B cell (primary cell): ENCODE measurements at regions not wholly inside any gene's neighbourhood (a gene's known extent, or its start where the extent isn't known, plus 50 kb on each side); places are given as distances from the start of the nearest gene placed in this dataset.

ENCODE experiments used
- ATAC-seq: fragments of 200-7000 bp; cut with Tn5 transposase; one replicate; pipeline ENCODE4 v1.10.0; 2021; ENCODE audit warnings: low read depth, mild to moderate bottlenecking, moderate number of reproducible peaks, moderate library complexity
- CTCF ChIA-PET: fragments of 350-600 bp; sonication (Branson Sonifier 250); formaldehyde crosslinking; loops from one replicate; lab custom pipeline; 2021; ENCODE audit warnings: antibody characterized with exemption, inconsistent platforms; lab: Charles Lee
- POLR2A ChIA-PET: fragments of 350-600 bp; sonication (Branson Sonifier 250); formaldehyde crosslinking; loops from one replicate; lab custom pipeline; 2021; ENCODE audit warnings: antibody characterized with exemption; lab: Charles Lee
- DNase-seq: peaks from one replicate; pipeline ENCODE4 v3.0.0; 2013
- H2AFZ ChIP-seq: 2 replicates; pipeline ENCODE4 v1.6.1; 2012; ENCODE audit warnings: mild to moderate bottlenecking, low read depth, low read length; ENCODE audit not compliant: insufficient read depth, poor library complexity, severe bottlenecking
- H3K27ac ChIP-seq, 2 donors: 1 replicate in 1 of 2; 2 replicates in 1 of 2; pipeline ENCODE4 v1.5.1; 2012 to 2013; ENCODE audit warnings: low read length in 2 of 2, mild to moderate bottlenecking in 2 of 2, moderate library complexity in 1 of 2
- H3K27me3 ChIP-seq, 4 experiments: fragments of 200-600 bp in 1 of 4; sonication (generic) in 1 of 4; replicated peaks in 1 of 4; 1 replicate in 2 of 4; 2 replicates in 2 of 4; pipeline versions ENCODE4 v1.6.1 to v1.7.0; 2013 to 2016; ENCODE audit warnings: low read length in 3 of 4, mild to moderate bottlenecking in 2 of 4, mixed read lengths in 1 of 4, moderate library complexity in 1 of 4; ENCODE audit not compliant: insufficient read depth in 4 of 4, control insufficient read depth in 3 of 4; ENCODE audit errors: control extremely low read depth in 1 of 4
- H3K36me3 ChIP-seq, 2 experiments: replicated peaks in 1 of 2; 1 replicate in 1 of 2; 2 replicates in 1 of 2; pipeline versions ENCODE4 v1.6.1 to v1.7.1; 2013; ENCODE audit warnings: low read length in 1 of 2; ENCODE audit not compliant: insufficient read depth in 2 of 2, control insufficient read depth in 1 of 2; ENCODE audit errors: control extremely low read depth in 1 of 2, extremely low read depth in 1 of 2
- H3K4me1 ChIP-seq, 2 donors: fragments of 200-600 bp in 1 of 2; sonication (generic) in 1 of 2; 1 replicate in 1 of 2; 2 replicates in 1 of 2; pipeline versions ENCODE4 v1.5.1 to v1.6.1; 2013 to 2017; ENCODE audit warnings: low read length in 2 of 2; ENCODE audit not compliant: control insufficient read depth in 2 of 2, insufficient read depth in 2 of 2
- H3K4me2 ChIP-seq: replicated peaks from 2 replicates; pipeline ENCODE3; 2012; ENCODE audit warnings: mild to moderate bottlenecking, low read depth, low read length; ENCODE audit not compliant: poor library complexity, severe bottlenecking
- H3K4me3 ChIP-seq, 5 experiments: fragments of 200-600 bp in 1 of 5; sonication (generic) in 1 of 5; 1 replicate in 3 of 5; 2 replicates in 2 of 5; pipeline versions ENCODE4 v1.5.1 to v1.7.0; 2011 to 2016; ENCODE audit warnings: low read length in 4 of 5, mild to moderate bottlenecking in 4 of 5, low read depth in 2 of 5, control low read depth in 1 of 5, moderate library complexity in 1 of 5; ENCODE audit not compliant: insufficient read depth in 1 of 5; ENCODE audit errors: control extremely low read depth in 1 of 5, extremely low read depth in 1 of 5
- H3K79me2 ChIP-seq: fragments of 200-600 bp; sonication (generic); one replicate; pipeline ENCODE4 v1.6.0; 2016; ENCODE audit warnings: low read length; ENCODE audit not compliant: control insufficient read depth, insufficient read depth
- H3K9ac ChIP-seq: fragments of 200-600 bp; sonication (generic); 2 replicates; pipeline ENCODE4 v1.6.1; 2017; ENCODE audit warnings: mild to moderate bottlenecking, low read length, moderate library complexity
- H3K9me3 ChIP-seq, 3 donors: one replicate each; pipeline versions ENCODE4 v1.6.1 to v1.7.1; 2013; ENCODE audit warnings: low read length in 2 of 3; ENCODE audit not compliant: control insufficient read depth in 2 of 3, insufficient read depth in 1 of 3; ENCODE audit errors: control extremely low read depth in 1 of 3
- H4K20me1 ChIP-seq: 2 replicates; pipeline ENCODE4 v1.6.0; 2012; ENCODE audit warnings: mild to moderate bottlenecking, low read length; ENCODE audit not compliant: insufficient read depth, control insufficient read depth, poor library complexity, severe bottlenecking
- H3K27ac Mint-ChIP-seq: one replicate; pipeline ENCODE4 v1.8.0; 2021; ENCODE audit warnings: mixed read lengths
- H3K27me3 Mint-ChIP-seq: one replicate; pipeline ENCODE4 v1.8.0; 2021; ENCODE audit warnings: mixed read lengths
- H3K4me1 Mint-ChIP-seq: one replicate; pipeline ENCODE4 v1.8.0; 2021; ENCODE audit warnings: mixed read lengths
- H3K4me3 Mint-ChIP-seq: one replicate; pipeline ENCODE4 v1.8.0; 2021; ENCODE audit warnings: mixed read lengths
- H3K9me3 Mint-ChIP-seq: one replicate; pipeline ENCODE4 v1.8.0; 2022; ENCODE audit warnings: mixed read lengths; ENCODE audit not compliant: insufficient read depth
- EZH2 ChIP-seq: IDR thresholded peaks from 2 replicates; pipeline ENCODE4 v1.6.1; 2012; ENCODE audit warnings: borderline replicate concordance, low read depth, mild to moderate bottlenecking, moderate library complexity, low read length; ENCODE audit not compliant: insufficient read depth, poor library complexity, severe bottlenecking
- WGBS: methylation state at CpG from one replicate; pipeline ENCODE4 v1.1.5; 2013; ENCODE audit warnings: missing lambda C conversion rate; ENCODE audit not compliant: insufficient coverage; 5-methylcytosine and 5-hydroxymethylcytosine counted together
- intact Hi-C: fragments of 100-400 bp; cut with micrococcal nuclease; formaldehyde crosslinking; loops from one replicate; pipeline ENCODE4 v1.10.0; 2022
- TF ChIP-seq, protein P1 (sequence below): fragments of 200-600 bp; IDR thresholded peaks from one replicate; pipeline ENCODE4 v1.8.0; 2022; ENCODE audit warnings: antibody characterized with exemption, mild to moderate bottlenecking

DNA sequence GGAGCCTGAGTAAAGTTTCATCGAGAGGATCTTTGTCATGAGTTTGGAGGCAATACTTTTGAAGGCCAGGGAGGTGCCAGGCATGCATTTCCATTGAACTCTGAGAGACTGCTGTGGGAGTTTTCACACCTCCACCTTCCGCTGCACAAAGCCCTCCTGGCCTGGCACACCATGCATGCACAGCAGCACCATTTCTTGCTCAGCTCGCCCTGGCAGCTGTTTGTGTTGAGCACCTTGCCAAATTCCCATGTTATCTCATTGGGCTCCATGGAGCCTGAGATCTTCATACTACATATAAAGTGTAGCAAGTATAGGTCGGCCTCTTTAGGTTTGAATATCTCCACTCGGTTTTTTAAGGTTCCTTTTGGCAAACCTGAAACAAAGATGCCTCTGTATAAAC, 125.7 kb upstream of the CLINT1 start:
- Histone ChIP-seq H3K4me2 (no peak overlapping the region), H3K9ac (no peak overlapping the region), H3K36me3 (no peaks in the 10 kb centered on the region), H3K27me3 (no peaks in the 10 kb centered on the region), H3K4me3 (no peak overlapping the region), H3K4me1 (no peaks in the 10 kb centered on the region), H2AFZ (no peak overlapping the region), H4K20me1 (no peaks in the 10 kb centered on the region), H3K27ac (no peak overlapping the region), H3K9me3 (no peaks in the 10 kb centered on the region), H3K79me2 (no peaks in the 10 kb centered on the region)
- TF ChIP-seq, protein P1, sequence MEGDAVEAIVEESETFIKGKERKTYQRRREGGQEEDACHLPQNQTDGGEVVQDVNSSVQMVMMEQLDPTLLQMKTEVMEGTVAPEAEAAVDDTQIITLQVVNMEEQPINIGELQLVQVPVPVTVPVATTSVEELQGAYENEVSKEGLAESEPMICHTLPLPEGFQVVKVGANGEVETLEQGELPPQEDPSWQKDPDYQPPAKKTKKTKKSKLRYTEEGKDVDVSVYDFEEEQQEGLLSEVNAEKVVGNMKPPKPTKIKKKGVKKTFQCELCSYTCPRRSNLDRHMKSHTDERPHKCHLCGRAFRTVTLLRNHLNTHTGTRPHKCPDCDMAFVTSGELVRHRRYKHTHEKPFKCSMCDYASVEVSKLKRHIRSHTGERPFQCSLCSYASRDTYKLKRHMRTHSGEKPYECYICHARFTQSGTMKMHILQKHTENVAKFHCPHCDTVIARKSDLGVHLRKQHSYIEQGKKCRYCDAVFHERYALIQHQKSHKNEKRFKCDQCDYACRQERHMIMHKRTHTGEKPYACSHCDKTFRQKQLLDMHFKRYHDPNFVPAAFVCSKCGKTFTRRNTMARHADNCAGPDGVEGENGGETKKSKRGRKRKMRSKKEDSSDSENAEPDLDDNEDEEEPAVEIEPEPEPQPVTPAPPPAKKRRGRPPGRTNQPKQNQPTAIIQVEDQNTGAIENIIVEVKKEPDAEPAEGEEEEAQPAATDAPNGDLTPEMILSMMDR, result no peak
- TF ChIP-seq EZH2, result no peak
- POLR2A ChIA-PET, result no interaction called here
- H3K4me3 Mint-ChIP-seq, result no peak overlapping the region
- H3K27ac Mint-ChIP-seq, result no peak overlapping the region
- no peaks in the 10 kb centered on the region for H3K4me1 Mint-ChIP-seq
- DNase-seq (no peak), ATAC-seq (no peak)
- CTCF ChIA-PET, result no interaction called here
- 100% methylated on average over 3 of the region's 5 CpGs for WGBS
- H3K27me3 Mint-ChIP-seq, result peaks cover 4% of the 10 kb centered on the region
- intact Hi-C loops, result no loop called here
- H3K9me3 Mint-ChIP-seq, result no peaks in the 10 kb centered on the region

DNA sequence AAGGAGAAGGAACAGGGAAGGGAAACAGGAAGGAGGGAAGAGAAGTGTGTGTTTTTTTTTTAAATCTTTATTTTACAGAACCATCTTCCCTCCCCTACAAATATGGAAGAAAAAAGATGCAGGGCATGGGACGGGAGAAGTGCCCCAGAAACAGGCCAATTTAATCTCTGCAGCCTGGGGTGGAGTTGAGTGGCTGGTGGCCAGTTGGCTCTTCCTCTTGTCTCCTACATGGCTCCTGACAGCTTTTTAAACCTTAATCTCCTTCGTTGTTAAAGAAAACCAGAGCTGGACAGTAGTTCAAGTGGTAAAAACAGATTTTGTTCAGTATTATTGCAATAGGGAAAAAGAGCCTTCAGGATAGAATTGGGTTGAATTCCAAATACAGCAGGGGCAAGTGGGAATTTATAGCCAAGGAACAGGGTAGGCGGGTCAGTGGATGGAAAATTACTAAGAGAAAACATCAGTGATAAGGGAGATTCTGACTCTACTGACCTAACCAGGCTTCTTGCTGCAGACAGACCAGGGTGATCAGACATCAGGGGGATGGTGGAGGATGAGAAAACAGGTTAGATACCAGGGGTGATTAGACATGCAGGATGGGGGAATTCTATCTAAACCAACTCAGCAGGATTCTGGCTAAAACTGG, 125.1 kb upstream of the CLINT1 start:
- H3K27ac Mint-ChIP-seq, result no peak overlapping the region
- WGBS, result no CpG with 5 or more reads among the region's 3 CpGs

More for the DNA sequence above, 125.1 kb upstream of the CLINT1 start:
- H3K4me1 Mint-ChIP-seq, result no peaks in the 10 kb centered on the region
- POLR2A ChIA-PET, result no interaction called here
- Histone ChIP-seq H4K20me1 (no peaks in the 10 kb centered on the region), H2AFZ (no peak overlapping the region), H3K36me3 (no peaks in the 10 kb centered on the region), H3K9ac (no peak overlapping the region), H3K79me2 (no peaks in the 10 kb centered on the region), H3K9me3 (no peaks in the 10 kb centered on the region), H3K4me1 (no peaks in the 10 kb centered on the region), H3K27me3 (no peaks in the 10 kb centered on the region), H3K27ac (no peak overlapping the region), H3K4me3 (no peak overlapping the region), H3K4me2 (no peak overlapping the region)
- H3K9me3 Mint-ChIP-seq, result no peaks in the 10 kb centered on the region
- intact Hi-C loops, result no loop called here
- no peak for ATAC-seq
- no peaks in the 10 kb centered on the region for H3K27me3 Mint-ChIP-seq
- H3K4me3 Mint-ChIP-seq, result no peak overlapping the region
- no peak for TF ChIP-seq EZH2
- TF ChIP-seq, protein P1, result no peak
- DNase-seq, result no peak
- CTCF ChIA-PET, result no interaction called here
